ENCODE measurements at regions not wholly inside any gene's neighbourhood (a gene's known extent, or its start where the extent isn't known, plus 50 kb on each side); places are given as distances from the start of the nearest gene placed in this dataset.

- Mint-ChIP-seq H3K27ac (no peak overlapping the region), H3K36me3 (ENCODE audit: insufficient read depth in 2 of 2) (no peaks in the 10 kb centered on the region), H3K4me3 (no peak overlapping the region), H3K27me3 (ENCODE audit: low read depth) (no peaks in the 10 kb centered on the region), H3K4me1 (ENCODE audit: low read depth) (no peaks in the 10 kb centered on the region), H3K9me3 (no peaks in the 10 kb centered on the region)
- ATAC-seq (replicated peaks in 1 of 2) (no peak), DNase-seq (no peak)
Measured at GRCh38 chr1:208895181-208895580, 651.0 kb upstream of the PLXNA2 start.

GRCh38 chr1:208895820-208896219 is 651.6 kb upstream of the PLXNA2 start:
- H3K27ac Mint-ChIP-seq, result no peak overlapping the region
- H3K36me3 Mint-ChIP-seq (ENCODE audit: insufficient read depth in 2 of 2), result no peaks in the 10 kb centered on the region
- H3K9me3 Mint-ChIP-seq, result no peaks in the 10 kb centered on the region
- H3K4me1 Mint-ChIP-seq (ENCODE audit: low read depth), result no peaks in the 10 kb centered on the region
- ATAC-seq (replicated peaks in 1 of 2) (no peak), DNase-seq (no peak)
- H3K27me3 Mint-ChIP-seq (ENCODE audit: low read depth), result no peaks in the 10 kb centered on the region
- no peak overlapping the region for H3K4me3 Mint-ChIP-seq

GRCh38 chr1:208896768-208897167 is 652.6 kb upstream of the PLXNA2 start:
- Mint-ChIP-seq H3K9me3 (no peaks in the 10 kb centered on the region), H3K36me3 (ENCODE audit: insufficient read depth in 2 of 2) (no peaks in the 10 kb centered on the region)

GRCh38 chr1:208899438-208899837 is 655.3 kb upstream of the PLXNA2 start:
- Mint-ChIP-seq H3K4me1 (ENCODE audit: low read depth) (no peaks in the 10 kb centered on the region), H3K9me3 (no peaks in the 10 kb centered on the region), H3K27ac (no peak overlapping the region), H3K36me3 (ENCODE audit: insufficient read depth in 2 of 2) (no peaks in the 10 kb centered on the region), H3K27me3 (ENCODE audit: low read depth) (no peaks in the 10 kb centered on the region), H3K4me3 (no peak overlapping the region)
- no peak for ATAC-seq (replicated peaks in 1 of 2)
- no peak for DNase-seq

More at GRCh38 chr1:208896768-208897167, 652.6 kb upstream of the PLXNA2 start:
- no peaks in the 10 kb centered on the region for H3K4me1 Mint-ChIP-seq (ENCODE audit: low read depth)
- no peak overlapping the region for H3K27ac Mint-ChIP-seq
- no peaks in the 10 kb centered on the region for H3K27me3 Mint-ChIP-seq (ENCODE audit: low read depth)
- DNase-seq, result no peak
- no peak for ATAC-seq (replicated peaks in 1 of 2)
- no peak overlapping the region for H3K4me3 Mint-ChIP-seq

GRCh38 chr1:208903251-208903905 is 659.2 kb upstream of the PLXNA2 start:
- Mint-ChIP-seq H3K27ac (no peak overlapping the region), H3K4me3 (no peak overlapping the region), H3K9me3 (no peaks in the 10 kb centered on the region), H3K36me3 (ENCODE audit: insufficient read depth in 2 of 2) (no peaks in the 10 kb centered on the region), H3K27me3 (ENCODE audit: low read depth) (no peaks in the 10 kb centered on the region), H3K4me1 (ENCODE audit: low read depth) (no peaks in the 10 kb centered on the region)
- ATAC-seq (replicated peaks in 1 of 2), result no peak
- DNase-seq, result no peak

- H3K4me1 Mint-ChIP-seq (ENCODE audit: low read depth), result no peaks in the 10 kb centered on the region
- DNase-seq (no peak), ATAC-seq (replicated peaks in 1 of 2) (no peak)
- no peak overlapping the region for H3K4me3 Mint-ChIP-seq
- no peak overlapping the region for H3K27ac Mint-ChIP-seq
- no peaks in the 10 kb centered on the region for H3K36me3 Mint-ChIP-seq (ENCODE audit: insufficient read depth in 2 of 2)
- H3K27me3 Mint-ChIP-seq (ENCODE audit: low read depth), result no peaks in the 10 kb centered on the region
- no peaks in the 10 kb centered on the region for H3K9me3 Mint-ChIP-seq
Measured at GRCh38 chr1:208907790-208908189, 663.6 kb upstream of the PLXNA2 start.

GRCh38 chr1:208909011-208909984 is 665.1 kb upstream of the PLXNA2 start:
- DNase-seq, result no peak
- Mint-ChIP-seq H3K4me3 (no peak overlapping the region), H3K9me3 (no peaks in the 10 kb centered on the region), H3K27ac (no peak overlapping the region), H3K27me3 (ENCODE audit: low read depth) (no peaks in the 10 kb centered on the region), H3K4me1 (ENCODE audit: low read depth) (no peaks in the 10 kb centered on the region), H3K36me3 (ENCODE audit: insufficient read depth in 2 of 2) (no peaks in the 10 kb centered on the region)
- no peak for ATAC-seq (replicated peaks in 1 of 2)

- ATAC-seq (replicated peaks in 1 of 2) (no peak), DNase-seq (no peak)
- Mint-ChIP-seq H3K9me3 (no peaks in the 10 kb centered on the region), H3K4me1 (ENCODE audit: low read depth) (no peaks in the 10 kb centered on the region), H3K4me3 (no peak overlapping the region), H3K27me3 (ENCODE audit: low read depth) (no peaks in the 10 kb centered on the region), H3K36me3 (ENCODE audit: insufficient read depth in 2 of 2) (no peaks in the 10 kb centered on the region), H3K27ac (no peak overlapping the region)
Measured at GRCh38 chr1:208910161-208910560, 666.0 kb upstream of the PLXNA2 start.

- Mint-ChIP-seq H3K27ac (no peak overlapping the region), H3K27me3 (ENCODE audit: low read depth) (no peaks in the 10 kb centered on the region), H3K9me3 (no peaks in the 10 kb centered on the region), H3K4me3 (no peak overlapping the region), H3K4me1 (ENCODE audit: low read depth) (no peaks in the 10 kb centered on the region), H3K36me3 (ENCODE audit: insufficient read depth in 2 of 2) (no peaks in the 10 kb centered on the region)
- no peak for ATAC-seq (replicated peaks in 1 of 2)
- DNase-seq, result no peak
Measured at GRCh38 chr1:208917281-208917680, 666.2 kb upstream of the CAMK1G start.

GRCh38 chr1:208917723-208918122 is 665.8 kb upstream of the CAMK1G start:
- no peak overlapping the region for H3K4me3 Mint-ChIP-seq
- DNase-seq, result no peak

GRCh38 chr1:208918160-208918559 is 665.4 kb upstream of the CAMK1G start:
- DNase-seq (no peak), ATAC-seq (replicated peaks in 1 of 2) (no peak)
- H3K27ac Mint-ChIP-seq, result no peak overlapping the region
- H3K9me3 Mint-ChIP-seq, result no peaks in the 10 kb centered on the region
- H3K4me3 Mint-ChIP-seq, result no peak overlapping the region
- H3K27me3 Mint-ChIP-seq (ENCODE audit: low read depth), result no peaks in the 10 kb centered on the region
- no peaks in the 10 kb centered on the region for H3K36me3 Mint-ChIP-seq (ENCODE audit: insufficient read depth in 2 of 2)
- H3K4me1 Mint-ChIP-seq (ENCODE audit: low read depth), result no peaks in the 10 kb centered on the region

More at GRCh38 chr1:208917723-208918122, 665.8 kb upstream of the CAMK1G start:
- Mint-ChIP-seq H3K27me3 (ENCODE audit: low read depth) (no peaks in the 10 kb centered on the region), H3K9me3 (no peaks in the 10 kb centered on the region), H3K27ac (no peak overlapping the region), H3K36me3 (ENCODE audit: insufficient read depth in 2 of 2) (no peaks in the 10 kb centered on the region), H3K4me1 (ENCODE audit: low read depth) (no peaks in the 10 kb centered on the region)
- no peak for ATAC-seq (replicated peaks in 1 of 2)

GRCh38 chr1:208919371-208919770 is 664.1 kb upstream of the CAMK1G start:
- ATAC-seq (replicated peaks in 1 of 2) (no peak), DNase-seq (no peak)
- H3K27ac Mint-ChIP-seq, result no peak overlapping the region
- H3K4me3 Mint-ChIP-seq, result no peak overlapping the region
- no peaks in the 10 kb centered on the region for H3K4me1 Mint-ChIP-seq (ENCODE audit: low read depth)
- H3K27me3 Mint-ChIP-seq (ENCODE audit: low read depth), result no peaks in the 10 kb centered on the region
- no peaks in the 10 kb centered on the region for H3K36me3 Mint-ChIP-seq (ENCODE audit: insufficient read depth in 2 of 2)
- no peaks in the 10 kb centered on the region for H3K9me3 Mint-ChIP-seq

- Mint-ChIP-seq H3K4me1 (ENCODE audit: low read depth) (no peaks in the 10 kb centered on the region), H3K27me3 (ENCODE audit: low read depth) (no peaks in the 10 kb centered on the region), H3K9me3 (peaks cover 0 to under 1% of the 10 kb centered on the region in 2 donors), H3K4me3 (no peak overlapping the region), H3K36me3 (ENCODE audit: insufficient read depth in 2 of 2) (no peaks in the 10 kb centered on the region), H3K27ac (no peak overlapping the region)
- no peak for DNase-seq
- no peak for ATAC-seq (replicated peaks in 1 of 2)
Measured at GRCh38 chr1:208921259-208921658, 662.3 kb upstream of the CAMK1G start.

All from activated T-cell treated with anti-CD3 and anti-CD28 coated beads, Interleukin-2, amount 50 U/mL, for 72 hours (primary cell).